GM21423 (cell line): ENCODE measurements at regions not wholly inside any gene's neighbourhood (a gene's known extent, or its start where the extent isn't known, plus 50 kb on each side); places are given as distances from the start of the nearest gene placed in this dataset.
"Not testable (repeated sequence)": the region's sequence is repeated elsewhere in the genome, so short reads cannot be mapped to it uniquely, and the experiment has no call there.

Experiments used
- ATAC-seq: cut with Tn5 transposase; IDR thresholded peaks from one replicate; pipeline ENCODE4 v1.9.1; 2021; ENCODE audit warnings: mild to moderate bottlenecking, moderate library complexity; ENCODE audit not compliant: unreplicated experiment

DNA sequence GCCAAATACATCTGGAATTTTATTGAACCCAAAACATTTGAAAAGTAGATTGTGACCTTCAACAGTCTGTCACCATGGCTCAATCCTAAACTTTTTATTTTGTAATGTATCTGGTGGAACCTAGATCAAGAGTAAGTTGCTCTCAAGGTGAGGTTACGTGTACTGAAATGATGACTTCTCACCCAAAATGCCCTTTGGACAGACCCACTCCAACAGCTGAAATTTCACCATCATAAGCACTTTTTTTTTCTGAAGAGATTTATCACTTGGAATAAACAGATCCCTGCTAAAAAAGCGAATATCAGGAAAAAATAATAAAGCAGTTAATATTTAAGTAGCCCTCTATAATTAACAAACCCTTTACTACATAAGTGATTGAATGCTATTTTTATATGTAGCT lies 155.0 kb upstream of the FBXL7 start:
- ATAC-seq = no peak

DNA sequence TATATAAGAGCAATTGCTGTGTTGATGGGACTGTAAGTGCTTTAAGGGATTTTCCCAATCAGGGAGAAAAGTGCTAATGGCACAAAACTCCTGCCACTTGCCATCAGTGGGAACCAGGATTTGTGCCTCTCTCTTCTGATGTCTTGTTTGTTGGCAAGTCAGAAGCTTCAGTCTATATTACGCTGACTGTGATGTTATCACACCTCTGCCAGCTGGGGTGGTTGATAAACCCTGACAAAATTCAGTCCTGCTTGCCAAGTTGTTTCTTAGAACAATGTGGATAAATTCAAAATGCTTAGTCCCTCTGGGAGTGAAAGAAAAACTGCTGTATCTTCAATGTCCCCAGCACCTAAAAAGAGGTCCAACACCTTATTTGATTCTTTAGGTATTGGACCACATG lies 161.4 kb upstream of the FBXL7 start:
- ATAC-seq = no peak

DNA sequence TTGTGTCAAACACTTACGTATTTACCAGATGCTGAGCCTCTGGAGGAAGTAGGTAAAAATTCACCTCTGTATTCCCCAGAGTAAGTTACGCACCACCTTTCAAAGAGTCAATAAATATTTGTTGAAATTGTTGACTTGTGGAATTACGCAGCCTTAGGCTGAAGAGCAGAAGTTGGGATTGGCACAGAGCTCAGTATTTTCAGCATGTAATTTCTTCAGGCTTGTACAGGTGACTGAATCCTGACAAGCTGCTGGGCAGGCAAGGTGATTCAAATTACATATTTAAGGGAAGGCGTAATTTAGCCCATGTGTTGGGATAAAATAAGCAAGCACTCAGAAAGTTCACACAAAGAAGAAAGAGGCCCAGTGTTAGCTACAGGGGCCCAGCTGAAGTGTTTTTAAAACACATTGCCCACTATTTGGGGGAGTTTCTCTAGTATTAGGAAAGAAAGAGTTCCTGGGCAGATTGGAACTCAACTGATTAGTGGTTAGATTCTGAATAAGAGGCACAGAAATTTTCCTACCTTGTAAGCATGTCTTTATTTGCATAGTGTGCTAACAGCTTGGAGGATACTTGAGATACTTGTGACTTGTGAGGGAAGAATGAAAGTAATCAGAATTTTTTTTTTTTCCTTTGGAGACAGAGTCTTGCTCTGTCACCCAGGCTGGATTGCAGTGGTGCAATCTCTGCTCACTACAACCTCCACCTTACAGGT lies 165.3 kb upstream of the FBXL7 start:
- ATAC-seq = no peak

DNA sequence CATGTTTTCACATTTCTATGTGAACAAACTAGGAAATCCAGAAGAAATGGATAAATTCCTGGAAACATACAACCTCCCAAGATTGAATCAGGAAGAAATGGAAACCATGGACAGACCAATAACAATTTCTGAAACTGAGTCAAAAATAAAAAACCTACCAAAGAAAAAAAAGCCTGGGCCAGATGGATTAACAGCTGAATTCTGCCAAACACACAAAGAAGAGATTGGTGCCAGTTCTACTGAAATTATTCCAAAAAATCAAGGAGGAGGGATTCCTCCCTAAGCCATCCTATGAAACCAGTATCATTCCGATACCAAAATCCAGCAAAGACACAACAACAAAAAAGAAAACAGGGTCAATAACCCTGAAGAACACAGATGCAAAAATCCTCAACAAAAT lies 166.9 kb upstream of the FBXL7 start:
- no peak for ATAC-seq

DNA sequence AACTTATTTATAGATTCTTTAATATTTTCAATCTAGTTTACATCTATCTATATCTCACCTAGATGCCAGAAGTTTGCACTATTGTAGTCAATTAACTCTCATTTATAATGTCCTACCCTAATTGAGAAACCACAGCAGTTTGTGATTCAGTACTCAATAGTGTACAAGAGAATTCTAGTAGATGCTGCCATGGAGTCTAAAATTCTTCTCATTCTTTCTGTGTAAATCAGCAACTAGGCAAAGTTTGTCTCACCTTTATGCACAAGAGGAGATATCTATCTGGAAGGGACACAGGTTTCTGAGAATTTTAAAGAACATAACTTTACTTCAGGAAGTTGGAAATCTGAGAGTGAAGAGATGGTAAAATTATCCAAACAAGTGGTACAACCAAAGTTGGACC lies 173.0 kb upstream of the FBXL7 start:
- ATAC-seq = no peak

DNA sequence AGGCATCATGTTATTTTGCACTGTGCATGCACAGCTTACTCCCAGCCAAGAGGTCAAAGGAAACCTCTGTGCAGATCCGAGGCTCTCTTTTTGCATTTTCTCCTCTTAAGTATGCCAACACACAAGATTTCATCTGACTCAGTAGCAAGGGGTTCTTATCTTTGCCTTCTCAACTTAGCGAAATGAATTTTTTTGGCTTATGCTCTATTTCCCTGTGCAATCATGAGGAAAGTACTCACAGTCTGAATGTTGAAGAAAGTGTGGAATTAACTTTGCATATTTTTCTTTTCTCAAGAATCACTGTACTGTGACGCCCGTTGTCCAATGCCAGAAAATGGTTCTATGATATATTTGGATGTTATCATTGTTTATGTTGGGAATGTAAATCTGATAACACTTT lies 173.5 kb upstream of the FBXL7 start:
- no peak for ATAC-seq

DNA sequence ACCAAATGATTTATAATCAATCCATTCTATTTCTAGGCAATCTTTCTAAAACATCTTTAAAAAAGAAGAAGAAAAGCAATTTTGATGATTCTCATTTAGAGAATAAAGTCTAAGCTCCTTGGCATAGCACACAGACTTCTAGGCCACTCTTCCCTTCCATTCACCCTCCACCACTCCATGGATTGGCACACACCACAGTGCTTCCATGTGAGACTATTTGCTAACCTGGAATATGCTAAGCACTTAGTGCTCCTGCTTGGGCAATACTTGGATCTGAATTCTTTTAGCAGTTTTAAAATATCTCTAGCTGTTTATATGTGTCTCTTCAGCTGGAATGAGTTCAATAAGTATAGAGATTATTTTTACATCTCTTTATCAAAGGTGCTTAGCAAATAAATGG lies 177.6 kb upstream of the FBXL7 start:
- ATAC-seq = no peak

DNA sequence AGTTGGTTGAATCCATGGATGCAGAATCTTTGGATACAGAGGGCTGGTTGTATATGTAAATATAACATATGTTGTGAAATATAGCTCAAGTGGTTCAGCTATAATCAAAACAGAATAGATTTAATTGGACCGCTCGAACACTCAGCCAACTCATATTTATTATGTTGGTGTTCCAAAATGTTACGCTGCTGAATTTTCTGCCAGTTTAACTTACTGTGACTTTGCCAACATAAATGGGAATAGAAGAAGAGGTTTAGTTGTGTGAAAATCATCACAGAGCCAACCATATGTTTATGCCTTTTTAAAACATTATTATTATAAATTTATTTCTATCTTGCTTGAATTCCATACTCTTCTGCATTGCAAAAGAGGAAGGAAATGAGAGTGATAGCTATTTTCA lies 178.2 kb upstream of the FBXL7 start:
- no peak for ATAC-seq

DNA sequence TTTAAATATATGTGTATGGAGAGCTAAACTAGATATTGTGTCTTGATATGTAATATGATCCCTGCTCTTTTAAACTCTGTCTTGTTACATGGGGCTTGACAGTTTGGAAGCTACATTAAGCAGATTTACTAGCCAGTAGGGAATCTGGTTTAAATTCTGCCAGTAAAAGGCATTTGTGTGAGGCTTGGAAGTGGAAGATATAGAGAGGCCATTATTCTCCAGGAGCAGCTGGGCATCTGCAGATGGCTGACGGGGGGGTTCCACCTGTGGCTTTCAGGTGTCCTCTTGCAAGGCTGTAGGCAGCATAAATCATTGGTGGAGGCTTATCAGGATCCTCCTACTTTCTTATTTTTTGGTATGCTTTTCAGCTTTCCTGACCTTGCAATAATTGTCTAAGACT lies 179.1 kb upstream of the FBXL7 start:
- ATAC-seq = no peak

DNA sequence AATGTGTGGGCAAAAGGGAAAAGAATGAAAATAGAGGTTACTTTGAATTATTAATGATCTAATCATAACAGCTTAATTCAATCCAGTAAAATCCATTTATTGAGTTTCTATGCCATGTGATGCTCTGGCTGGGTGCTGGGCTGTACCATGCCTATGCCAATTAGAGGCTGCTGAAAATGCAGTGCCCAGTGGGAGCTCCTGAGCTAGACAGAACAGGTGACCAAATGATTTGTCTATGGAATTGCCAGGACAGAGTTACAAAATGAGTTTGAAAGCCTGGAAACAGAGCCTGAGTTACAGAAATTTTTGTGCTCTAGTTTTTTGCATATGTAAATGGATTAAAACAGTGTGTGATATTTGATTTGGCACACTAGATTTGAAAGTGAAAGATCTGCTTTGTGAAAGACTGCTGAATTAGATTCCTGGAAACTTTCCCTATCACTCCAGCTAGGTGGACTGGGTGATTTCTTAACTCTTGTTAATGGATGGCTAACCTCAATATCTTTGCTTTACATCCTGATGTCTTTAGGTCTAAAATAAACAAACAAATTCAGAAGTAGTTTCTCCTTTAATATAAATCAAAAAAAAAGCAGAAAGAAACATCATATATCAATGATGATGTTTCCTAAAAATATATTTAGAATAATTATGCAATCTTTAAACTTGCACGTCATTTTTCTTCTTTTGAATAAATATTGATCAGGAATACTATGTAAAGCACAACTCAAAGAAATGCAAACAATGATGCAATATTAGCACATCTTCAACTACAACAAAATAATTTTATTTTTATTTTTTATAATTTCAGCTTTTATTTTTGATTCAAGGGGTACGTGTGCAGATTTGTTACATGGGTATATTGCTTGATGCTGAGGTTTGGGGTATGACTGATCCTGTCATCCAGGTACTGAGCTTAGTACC lies 194.8 kb upstream of the FBXL7 start:
- no peak for ATAC-seq

DNA sequence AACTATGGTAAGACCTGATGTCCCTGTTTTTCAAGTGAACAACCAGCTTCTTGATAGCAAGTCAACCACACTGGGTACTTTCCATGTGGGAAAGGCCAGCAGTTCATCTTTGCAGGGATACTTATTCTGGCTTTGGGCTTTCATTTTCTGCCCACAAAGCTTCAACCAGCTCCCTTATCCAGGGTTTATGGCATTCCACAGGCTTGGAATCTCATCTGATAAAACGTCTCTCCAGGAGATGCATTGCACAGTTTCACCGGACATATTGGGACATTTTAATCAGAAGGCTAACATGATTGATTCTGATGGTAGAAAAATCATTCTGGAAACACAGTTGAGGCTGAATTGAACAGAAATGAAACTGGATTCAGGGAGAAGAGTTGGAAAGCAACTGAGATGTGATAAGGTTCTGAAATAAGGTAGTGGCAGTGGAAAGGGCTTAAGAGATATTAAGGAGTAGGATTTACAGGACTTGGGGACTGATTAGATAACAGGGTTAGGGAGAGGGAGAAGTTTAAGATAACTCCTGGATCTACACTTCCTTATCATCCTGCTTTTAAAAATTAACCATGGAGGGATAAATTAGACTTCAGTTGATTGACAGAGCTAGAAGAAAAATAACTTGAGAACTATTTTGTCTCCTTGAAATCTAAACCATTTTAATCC lies 195.8 kb upstream of the FBXL7 start:
- ATAC-seq = no peak

DNA sequence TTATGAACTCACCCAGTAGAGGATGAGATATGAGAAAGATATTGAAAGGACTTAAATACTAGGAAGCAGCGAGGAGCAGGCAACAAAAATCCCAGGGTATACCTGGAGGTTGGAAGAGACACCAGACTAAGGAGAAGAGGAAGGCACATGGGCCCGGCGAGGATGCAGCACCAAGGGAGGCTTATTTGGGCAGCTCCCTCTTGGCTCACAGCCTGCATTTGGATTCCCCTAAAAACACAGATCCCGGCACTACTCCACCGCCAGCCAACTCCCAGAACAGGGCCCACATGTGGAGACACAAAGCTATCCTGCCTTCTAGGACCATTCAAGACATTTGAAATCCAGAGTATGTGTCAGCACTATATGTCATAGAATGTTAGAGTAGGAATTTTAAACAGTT lies 199.8 kb upstream of the FBXL7 start:
- no peak for ATAC-seq

DNA sequence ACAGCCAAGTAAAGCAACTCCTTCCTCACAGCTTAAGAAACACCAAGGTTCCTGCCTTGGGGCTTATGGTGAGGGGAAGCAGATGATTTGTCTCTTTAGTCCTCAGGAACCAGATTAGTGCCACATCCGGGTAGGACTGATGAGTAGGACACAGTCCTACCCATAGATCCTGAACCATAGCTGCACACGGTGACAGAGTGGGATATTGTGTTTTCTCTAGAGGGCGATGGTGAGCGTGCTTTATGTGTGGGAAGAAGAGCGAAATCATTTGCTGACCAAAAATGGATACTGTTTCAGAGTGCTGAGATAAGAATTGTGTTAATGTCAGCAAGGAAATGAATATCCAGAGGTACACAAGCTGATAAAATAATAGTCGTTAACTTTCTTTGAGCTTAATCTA lies 209.0 kb upstream of the FBXL7 start:
- ATAC-seq = no peak

DNA sequence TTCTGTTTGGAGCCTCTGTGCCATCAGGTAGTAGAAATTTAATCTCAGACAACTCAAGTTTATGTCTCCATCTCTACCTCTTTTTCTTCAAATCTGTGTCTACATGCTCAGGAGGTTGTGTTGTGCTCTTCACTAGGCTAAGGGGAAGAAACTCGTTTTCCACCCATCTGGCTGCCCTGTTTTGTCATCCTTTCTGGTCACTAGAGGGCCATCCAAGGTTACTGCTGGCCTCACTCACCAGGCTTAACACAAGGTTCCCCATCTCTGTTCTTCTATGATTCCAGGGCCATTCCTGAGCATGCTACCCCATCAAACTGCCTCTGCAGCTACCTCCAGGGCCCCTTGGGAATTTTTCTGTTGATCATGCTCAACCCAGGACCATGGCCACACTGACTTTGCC lies 213.3 kb upstream of the FBXL7 start:
- no peak for ATAC-seq

DNA sequence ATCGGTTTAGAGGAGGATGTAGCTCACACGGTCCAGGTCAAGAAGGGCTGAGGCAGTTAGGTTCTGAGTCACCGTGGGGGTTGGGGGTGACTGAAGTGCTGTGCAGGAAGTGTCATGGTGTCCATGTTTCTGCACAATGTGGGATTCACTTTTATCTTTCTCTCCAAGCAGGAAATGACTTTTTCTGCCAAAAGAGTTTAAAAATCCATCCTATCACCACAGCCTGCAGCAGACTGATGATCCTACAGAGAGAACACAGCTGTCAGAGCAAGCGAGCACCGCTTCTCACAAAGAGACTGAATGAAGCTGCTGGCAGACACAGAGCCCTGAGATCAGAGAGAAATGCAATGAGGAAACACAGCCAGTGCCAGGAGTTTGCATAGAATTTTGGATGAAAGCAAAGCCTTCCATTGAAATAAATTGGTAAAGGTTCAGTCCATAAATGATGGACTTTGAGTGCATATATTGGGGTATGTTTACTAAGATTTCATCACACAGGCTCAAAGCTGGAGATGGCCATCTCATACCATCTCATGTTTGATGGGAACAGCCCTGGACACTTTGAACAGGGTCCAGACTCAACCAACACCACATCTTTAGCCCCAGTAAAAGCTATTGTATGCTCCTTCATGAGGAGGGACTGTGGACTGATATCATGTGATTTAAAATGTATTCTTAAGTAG lies 213.9 kb upstream of the FBXL7 start:
- ATAC-seq = no peak

DNA sequence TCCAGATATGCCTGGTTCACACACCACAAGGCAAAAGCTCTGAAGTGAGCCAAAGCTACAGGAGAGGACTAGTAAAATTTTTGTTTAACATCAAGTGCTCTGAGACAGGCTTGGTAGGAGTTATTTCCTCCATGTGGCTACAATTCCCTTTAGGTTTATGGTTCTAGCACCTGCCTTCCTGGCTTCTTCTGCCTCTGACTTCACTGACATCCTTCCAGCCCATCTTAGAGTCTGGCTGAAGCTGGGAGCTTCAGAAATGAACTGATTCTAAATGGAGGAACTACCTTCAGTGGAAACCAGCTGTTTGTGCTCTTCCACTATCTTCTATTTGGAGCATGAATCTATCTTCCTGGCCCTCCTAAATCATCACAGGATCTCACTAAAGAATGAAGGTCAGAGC lies 215.3 kb upstream of the FBXL7 start:
- ATAC-seq = no peak

DNA sequence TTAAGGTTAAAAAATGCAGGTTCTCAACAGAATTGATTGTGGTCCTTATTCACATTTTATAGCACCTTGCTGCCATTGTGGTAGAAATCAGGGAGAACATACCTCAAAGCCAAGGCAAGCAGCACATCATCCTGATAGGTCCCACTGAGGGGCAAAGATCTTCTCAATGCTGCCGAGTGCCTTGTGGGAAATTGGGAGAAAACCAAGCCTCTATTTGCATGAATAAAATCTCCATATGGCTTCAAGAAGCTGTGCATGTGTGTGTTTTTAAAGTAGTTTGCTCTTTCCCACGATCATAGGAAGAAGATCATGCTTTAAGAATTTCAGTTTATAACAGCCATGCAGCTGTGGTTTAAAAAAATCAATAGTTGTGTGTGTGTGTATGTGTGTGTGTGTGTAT lies 216.9 kb upstream of the FBXL7 start:
- no peak for ATAC-seq

DNA sequence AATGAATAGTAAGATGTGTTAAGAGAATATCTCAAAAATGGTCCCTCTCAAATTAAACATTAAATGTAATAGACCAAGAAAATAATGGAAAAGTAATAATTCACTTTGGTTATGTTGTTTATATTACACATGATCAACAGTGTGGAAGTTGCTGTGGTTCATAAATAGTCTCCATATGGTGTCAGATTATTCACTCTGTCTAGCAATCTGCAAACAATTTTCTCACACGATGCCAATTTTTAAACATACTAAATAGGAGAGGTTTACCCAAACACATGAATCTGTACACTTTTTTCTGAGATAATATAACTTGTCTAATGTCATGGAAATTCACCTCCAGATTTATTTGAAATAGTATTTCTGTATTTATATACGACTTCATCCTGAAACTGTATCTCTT lies 217.4 kb upstream of the FBXL7 start:
- no peak for ATAC-seq

DNA sequence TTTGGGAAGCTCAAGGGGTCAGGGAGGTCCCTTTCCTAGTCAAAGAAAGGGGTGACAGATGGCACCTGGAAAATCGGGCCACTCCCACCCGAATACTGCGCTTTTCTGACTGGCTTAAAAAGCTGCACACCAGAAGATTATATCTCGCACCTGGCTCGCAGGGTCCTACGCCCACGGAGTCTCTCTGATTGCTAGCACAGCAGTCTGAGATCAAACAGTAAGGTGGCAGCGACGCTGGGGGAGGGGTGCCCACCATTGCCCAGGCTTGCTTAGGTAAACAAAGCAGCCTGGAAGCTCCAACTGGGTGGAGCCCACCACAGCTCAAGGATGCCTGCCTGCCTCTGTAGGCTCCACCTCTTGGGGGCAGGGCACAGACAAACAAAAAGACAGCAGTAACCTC lies 228.4 kb upstream of the FBXL7 start:
- ATAC-seq = not testable (repeated sequence)

DNA sequence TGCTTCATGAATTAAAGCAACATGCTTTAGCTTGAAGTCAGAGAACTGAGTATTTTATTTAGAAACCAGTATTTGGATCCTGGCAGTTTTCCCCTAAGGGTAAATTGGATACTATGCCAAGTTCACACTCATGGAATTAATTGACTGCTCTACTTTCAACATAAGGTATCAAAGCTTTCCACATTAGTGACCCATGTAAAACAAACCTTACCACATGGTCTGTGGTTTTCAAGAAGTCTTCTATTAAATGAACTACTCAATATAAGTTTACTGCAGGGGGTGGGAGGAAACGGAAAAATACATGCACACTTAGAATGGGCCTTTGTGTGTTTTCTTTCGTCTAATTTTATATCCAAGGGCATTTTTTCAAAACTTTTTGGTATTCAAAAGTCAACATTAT lies 232.0 kb upstream of the FBXL7 start:
- ATAC-seq = no peak

DNA sequence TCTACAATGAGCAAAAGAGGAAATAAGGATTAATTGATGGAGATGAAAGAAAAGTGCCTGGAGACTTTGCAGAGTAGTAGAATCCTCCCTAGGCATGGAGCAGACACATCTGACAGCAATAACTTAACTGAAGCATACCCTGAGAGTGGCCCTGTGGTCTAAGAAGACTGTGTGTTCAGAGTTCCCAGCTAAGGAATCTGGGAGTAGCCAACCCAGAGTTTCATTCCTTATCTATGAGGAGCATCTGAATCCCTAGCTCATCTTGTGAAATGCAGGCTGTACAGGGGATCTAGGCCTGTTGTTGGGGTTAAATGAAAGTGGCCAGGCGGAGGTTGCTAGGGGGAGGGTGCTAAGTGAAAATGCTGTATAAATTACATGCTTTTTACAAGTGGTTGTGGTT lies 233.1 kb upstream of the FBXL7 start:
- no peak for ATAC-seq
